ENCODE measurements at regions not wholly inside any gene's neighbourhood (a gene's known extent, or its start where the extent isn't known, plus 50 kb on each side); places are given as distances from the start of the nearest gene placed in this dataset.
"Not testable (repeated sequence)": the region's sequence is repeated elsewhere in the genome, so short reads cannot be mapped to it uniquely, and the experiment has no call there.

- no peak for DNase-seq (ENCODE audit: low read depth, low spot score)
These were observed 123.6 kb upstream of the PPP1R26 start for GRCh38 chr9:135356021-135356420.

- no peak for DNase-seq (ENCODE audit: low read depth, low spot score)
These were observed 122.8 kb upstream of the PPP1R26 start for GRCh38 chr9:135356796-135357195.

- no peak for DNase-seq (ENCODE audit: low read depth, low spot score)
These were observed 121.6 kb upstream of the PPP1R26 start for GRCh38 chr9:135357863-135358551.

- DNase-seq (ENCODE audit: low read depth, low spot score), result no peak
These were observed 121.0 kb upstream of the PPP1R26 start for GRCh38 chr9:135358552-135358940.

- DNase-seq (ENCODE audit: low read depth, low spot score), result no peak
These were observed 119.8 kb upstream of the PPP1R26 start for GRCh38 chr9:135359764-135360163.

GRCh38 chr9:135360617-135361016 lies 119.0 kb upstream of the PPP1R26 start:
- DNase-seq (ENCODE audit: low read depth, low spot score), result no peak

- not testable (repeated sequence) for DNase-seq (ENCODE audit: low read depth, low spot score)
These were observed 117.9 kb upstream of the PPP1R26 start for GRCh38 chr9:135361668-135362067.

GRCh38 chr9:135363596-135363995 lies 116.0 kb upstream of the PPP1R26 start:
- DNase-seq (ENCODE audit: low read depth, low spot score), result no peak

- DNase-seq (ENCODE audit: low read depth, low spot score), result no peak
These were observed 114.4 kb upstream of the PPP1R26 start for GRCh38 chr9:135365013-135365768.

- no peak for DNase-seq (ENCODE audit: low read depth, low spot score)
These were observed 113.5 kb upstream of the PPP1R26 start for GRCh38 chr9:135366104-135366503.

- peak; percentile 49 for DNase-seq (ENCODE audit: low read depth, low spot score)
These were observed 110.1 kb upstream of the PPP1R26 start for GRCh38 chr9:135369412-135369990.

- DNase-seq (ENCODE audit: low read depth, low spot score), result peak; percentile 19
These were observed 108.9 kb upstream of the PPP1R26 start for GRCh38 chr9:135370411-135371375.

- no peak for DNase-seq (ENCODE audit: low read depth, low spot score)
These were observed 108.0 kb upstream of the PPP1R26 start for GRCh38 chr9:135371535-135371934.

- DNase-seq (ENCODE audit: low read depth, low spot score), result no peak
These were observed 107.5 kb upstream of the PPP1R26 start for GRCh38 chr9:135372036-135372435.

GRCh38 chr9:135372501-135373008 lies 107.0 kb upstream of the PPP1R26 start:
- no peak for DNase-seq (ENCODE audit: low read depth, low spot score)

- no peak for DNase-seq (ENCODE audit: low read depth, low spot score)
These were observed 106.4 kb upstream of the PPP1R26 start for GRCh38 chr9:135373151-135373685.

- DNase-seq (ENCODE audit: low read depth, low spot score), result no peak
These were observed 105.8 kb upstream of the PPP1R26 start for GRCh38 chr9:135373820-135374219.

GRCh38 chr9:135374591-135374990 lies 105.0 kb upstream of the PPP1R26 start:
- no peak for DNase-seq (ENCODE audit: low read depth, low spot score)

- no peak for DNase-seq (ENCODE audit: low read depth, low spot score)
These were observed 104.6 kb upstream of the PPP1R26 start for GRCh38 chr9:135375001-135375400.

- DNase-seq (ENCODE audit: low read depth, low spot score), result peak; percentile 25
These were observed 102.9 kb upstream of the PPP1R26 start for GRCh38 chr9:135376511-135377265.

Measured in astrocyte of the hippocampus (primary cell).